K562 (cell line): ENCODE measurements at regions not wholly inside any gene's neighbourhood (a gene's known extent, or its start where the extent isn't known, plus 50 kb on each side); places are given as distances from the start of the nearest gene placed in this dataset.
A peak's percentile ranks its signal among the peaks of the same experiment; 100 is the strongest.

Source experiments
- CHD1 ChIP-seq: fragments of 200-600 bp; sonication (generic); IDR thresholded peaks from one replicate; pipeline ENCODE4 v1.6.1; 2012; ENCODE audit warnings: mild to moderate bottlenecking, moderate library complexity, low read length, inconsistent platforms
- EGR1 ChIP-seq: fragments of 450-650 bp; conservative IDR thresholded peaks from 2 replicates; pipeline ENCODE4 v1.6.1; 2017; ENCODE audit warnings: mild to moderate bottlenecking
- ESRRA ChIP-seq: fragments of 450-650 bp; IDR thresholded peaks from 2 replicates; pipeline ENCODE4 v1.6.1; 2014; ENCODE audit warnings: low read depth, mild to moderate bottlenecking, moderate library complexity, borderline replicate concordance
- FOXJ2 ChIP-seq: fragments of 200-800 bp; sonication (Bioruptor generic); IDR thresholded peaks from 2 replicates; pipeline ENCODE4 v1.6.1; 2016; ENCODE audit warnings: missing genetic modification characterization, missing compliant biosample characterization
- GABPB1 ChIP-seq: sonication (generic); formaldehyde crosslinking; IDR thresholded peaks from 2 replicates; pipeline ENCODE4 v1.8.0; 2022; ENCODE audit warnings: mild to moderate bottlenecking, missing genetic modification reagents
- MBD1 ChIP-seq: fragments of 250-450 bp; sonication (Bioruptor Pico); IDR thresholded peaks from 2 replicates; pipeline ENCODE4 v1.8.0; 2022; ENCODE audit warnings: inconsistent platforms
- NUFIP1 ChIP-seq: fragments of 450-650 bp; IDR thresholded peaks from 2 replicates; pipeline ENCODE4 v1.6.1; 2018; ENCODE audit not compliant: partially characterized antibody
- PHTF2 ChIP-seq: fragments of 250-450 bp; sonication (Bioruptor Pico); IDR thresholded peaks from 2 replicates; pipeline ENCODE4 v1.5.0; 2021; ENCODE audit warnings: mild to moderate bottlenecking
- PURB ChIP-seq: sonication (generic); formaldehyde crosslinking; IDR thresholded peaks from 2 replicates; pipeline ENCODE4 v1.9.0; 2021; ENCODE audit warnings: low read depth, mild to moderate bottlenecking, missing genetic modification reagents
- SMARCA4 ChIP-seq: fragments of 450-650 bp; IDR thresholded peaks from 2 replicates; pipeline ENCODE4 v1.6.1; 2016
- TFE3 ChIP-seq: fragments of 450-650 bp; formaldehyde crosslinking; IDR thresholded peaks from 2 replicates; pipeline ENCODE4 v1.4.0; 2020; ENCODE audit warnings: mild to moderate bottlenecking, mixed read lengths
- TOE1 ChIP-seq, 2 experiments: fragments of 450-650 bp in 1 of 2; sonication (generic) in 1 of 2; formaldehyde crosslinking in 1 of 2; IDR thresholded peaks; 2 replicates each; pipeline versions ENCODE4 v1.7.1 to v1.8.0; 2016 to 2022; ENCODE audit warnings: borderline replicate concordance in 2 of 2, mild to moderate bottlenecking in 2 of 2, antibody characterized with exemption in 1 of 2, inconsistent platforms in 1 of 2, low read depth in 1 of 2, missing genetic modification reagents in 1 of 2, moderate library complexity in 1 of 2
- ZBTB11 ChIP-seq, 3 experiments: fragments of 200-800 bp in 1 of 3; fragments of 250-450 bp in 1 of 3; fragments of 450-650 bp in 1 of 3; sonication (Bioruptor Pico) in 1 of 3; sonication (Bioruptor generic) in 1 of 3; formaldehyde crosslinking in 1 of 3; IDR thresholded peaks; 2 replicates each; pipeline versions ENCODE4 v1.6.1 to v1.8.0; 2016 to 2022; ENCODE audit warnings: mild to moderate bottlenecking in 2 of 3, missing genetic modification characterization in 2 of 3, missing compliant biosample characterization in 1 of 3, moderate library complexity in 1 of 3
- ZBTB33 ChIP-seq: sonication (generic); formaldehyde crosslinking; IDR thresholded peaks from 2 replicates; pipeline ENCODE4 v1.8.1; 2023; ENCODE audit warnings: mild to moderate bottlenecking, missing genetic modification reagents
- ZKSCAN8 ChIP-seq: fragments of 200-800 bp; sonication (Bioruptor generic); IDR thresholded peaks from 2 replicates; pipeline ENCODE4 v1.6.1; 2016; ENCODE audit warnings: missing genetic modification characterization, missing compliant biosample characterization
- ZNF311 ChIP-seq: fragments of 250-450 bp; sonication (Bioruptor Pico); IDR thresholded peaks from 2 replicates; pipeline ENCODE4 v1.4.0; 2020; ENCODE audit warnings: mild to moderate bottlenecking, moderate library complexity
- ZNF668 ChIP-seq: fragments of 250-450 bp; sonication (Bioruptor Pico); IDR thresholded peaks from 2 replicates; pipeline ENCODE4 v1.8.0; 2022; ENCODE audit warnings: mild to moderate bottlenecking, inconsistent platforms
- ZNF75A ChIP-seq: fragments of 450-650 bp; formaldehyde crosslinking; IDR thresholded peaks from 2 replicates; pipeline ENCODE4 v1.4.0; 2020; ENCODE audit warnings: mild to moderate bottlenecking

- TF ChIP-seq ZBTB33 (CRISPR knock-in tag) (peak; percentile 79), TOE1 (IDR thresholded peaks at IDR 0.05; ENCODE audit: borderline replicate concordance) (peak; percentile 53; the same call in 1 of the 2 replicates), TOE1 (CRISPR knock-in tag; IDR thresholded peaks at IDR 0.05; ENCODE audit: borderline replicate concordance, low read depth) (no peak), GABPB1 (CRISPR knock-in tag) (no peak; the same call in 1 of the 2 replicates), PURB (no peak), SMARCA4 (peak; percentile 76; the same call in 1 of the 2 replicates), ZNF311 (peak; percentile 64; the same call in 1 of the 2 replicates), NUFIP1 (no peak), CHD1 (no peak), PHTF2 (CRISPR knock-in tag) (no peak), EGR1 (no peak), ZBTB11 (CRISPR knock-in tag; IDR thresholded peaks at IDR 0.05) (no peak), ZNF668 (CRISPR knock-in tag) (0 out of 2 replicates have a peak, but pooled peaks have one; percentile 9), ZKSCAN8 (CRISPR knock-in tag) (peak; percentile 70; the same call in 1 of the 2 replicates), ESRRA (no peak), TFE3 (CRISPR knock-in tag) (no peak), FOXJ2 (tag) (no peak), ZNF75A (CRISPR knock-in tag) (no peak), MBD1 (CRISPR knock-in tag) (peak; percentile 64)
Observed at GRCh38 chr1:8211883-8212579, 105.9 kb upstream of the SLC45A1 start (continued).
